ENCODE measurements at regions not wholly inside any gene's neighbourhood (a gene's known extent, or its start where the extent isn't known, plus 50 kb on each side); places are given as distances from the start of the nearest gene placed in this dataset.
"Not testable (repeated sequence)": the region's sequence is repeated elsewhere in the genome, so short reads cannot be mapped to it uniquely, and the experiment has no call there.

- DNase-seq (ENCODE audit: low read depth, low spot score), result no peak
These were observed 113.8 kb upstream of the SPATA31D4 start for GRCh38 chr9:81814401-81814793.

GRCh38 chr9:81814794-81815464 is 113.3 kb upstream of the SPATA31D4 start:
- no peak for DNase-seq (ENCODE audit: low read depth, low spot score)

GRCh38 chr9:81815781-81816180 is 112.4 kb upstream of the SPATA31D4 start:
- DNase-seq (ENCODE audit: low read depth, low spot score), result no peak

- no peak for DNase-seq (ENCODE audit: low read depth, low spot score)
These were observed 109.1 kb upstream of the SPATA31D4 start for GRCh38 chr9:81819155-81819554.

- no peak for DNase-seq (ENCODE audit: low read depth, low spot score)
These were observed 108.2 kb upstream of the SPATA31D4 start for GRCh38 chr9:81819859-81820546.

GRCh38 chr9:81822301-81822865 is 105.8 kb upstream of the SPATA31D4 start:
- DNase-seq (ENCODE audit: low read depth, low spot score), result no peak

- no peak for DNase-seq (ENCODE audit: low read depth, low spot score)
These were observed 105.3 kb upstream of the SPATA31D4 start for GRCh38 chr9:81822967-81823366.

GRCh38 chr9:81823672-81824554 is 104.3 kb upstream of the SPATA31D4 start:
- no peak for DNase-seq (ENCODE audit: low read depth, low spot score)

- no peak for DNase-seq (ENCODE audit: low read depth, low spot score)
These were observed 103.2 kb upstream of the SPATA31D4 start for GRCh38 chr9:81824802-81825730.

- DNase-seq (ENCODE audit: low read depth, low spot score), result no peak
These were observed 102.2 kb upstream of the SPATA31D4 start for GRCh38 chr9:81825846-81826516.

- no peak for DNase-seq (ENCODE audit: low read depth, low spot score)
These were observed 101.7 kb upstream of the SPATA31D4 start for GRCh38 chr9:81826517-81826906.

- no peak for DNase-seq (ENCODE audit: low read depth, low spot score)
These were observed 100.5 kb upstream of the SPATA31D4 start for GRCh38 chr9:81827616-81828296.

- DNase-seq (ENCODE audit: low read depth, low spot score), result no peak
These were observed 98.9 kb upstream of the SPATA31D4 start for GRCh38 chr9:81829195-81829882.

- DNase-seq (ENCODE audit: low read depth, low spot score), result not testable (repeated sequence)
These were observed 97.8 kb upstream of the SPATA31D4 start for GRCh38 chr9:81830431-81830830.

- no peak for DNase-seq (ENCODE audit: low read depth, low spot score)
These were observed 95.5 kb upstream of the SPATA31D4 start for GRCh38 chr9:81832571-81833285.

GRCh38 chr9:81833563-81834345 is 94.5 kb upstream of the SPATA31D4 start:
- no peak for DNase-seq (ENCODE audit: low read depth, low spot score)

GRCh38 chr9:81841333-81841732 is 86.9 kb upstream of the SPATA31D4 start:
- DNase-seq (ENCODE audit: low read depth, low spot score), result no peak

- no peak for DNase-seq (ENCODE audit: low read depth, low spot score)
These were observed 84.1 kb upstream of the SPATA31D4 start for GRCh38 chr9:81844131-81844567.

Data from brain pericyte (primary cell).